Naive B cell (primary cell): ENCODE measurements at regions not wholly inside any gene's neighbourhood (a gene's known extent, or its start where the extent isn't known, plus 50 kb on each side); places are given as distances from the start of the nearest gene placed in this dataset.

Source experiments
- ATAC-seq, 2 donors: fragments of 150-1000 bp; cut with Tn5 transposase; 2 replicates each; pipeline ENCODE4 v1.10.0; 2021; ENCODE audit warnings: low read depth in 2 of 2, mild to moderate bottlenecking in 2 of 2, moderate library complexity in 2 of 2
- DNase-seq: peaks from one replicate; pipeline ENCODE4 v3.0.0; 2022
- H3K27ac Mint-ChIP-seq, 6 donors: one replicate each; pipeline ENCODE4 v1.8.0; 2020 to 2022; ENCODE audit warnings: mild to moderate bottlenecking in 6 of 6, mixed read lengths in 6 of 6, moderate library complexity in 5 of 6, inconsistent platforms in 2 of 6
- H3K27me3 Mint-ChIP-seq, 3 donors: one replicate each; pipeline ENCODE4 v1.8.0; 2021 to 2022; ENCODE audit warnings: mixed read lengths in 3 of 3, mild to moderate bottlenecking in 1 of 3
- H3K36me3 Mint-ChIP-seq, 2 donors: one replicate each; pipeline ENCODE4 v1.8.0; 2020 to 2022; ENCODE audit warnings: mixed read lengths in 2 of 2, inconsistent platforms in 1 of 2, mild to moderate bottlenecking in 1 of 2
- H3K4me1 Mint-ChIP-seq, 3 donors: one replicate each; pipeline ENCODE4 v1.8.0; 2020 to 2022; ENCODE audit warnings: mixed read lengths in 3 of 3, inconsistent platforms in 1 of 3, mild to moderate bottlenecking in 1 of 3, moderate library complexity in 1 of 3
- H3K4me3 Mint-ChIP-seq, 8 donors: one replicate each; pipeline ENCODE4 v1.8.0; 2020 to 2022; ENCODE audit warnings: mild to moderate bottlenecking in 8 of 8, mixed read lengths in 8 of 8, moderate library complexity in 8 of 8, inconsistent platforms in 2 of 8
- H3K9me3 Mint-ChIP-seq, 7 donors: one replicate each; pipeline ENCODE4 v1.8.0; 2020 to 2022; ENCODE audit warnings: mixed read lengths in 7 of 7, mild to moderate bottlenecking in 5 of 7, inconsistent platforms in 2 of 7, moderate library complexity in 1 of 7

GRCh38 chr6:11328613-11329247, 96.3 kb upstream of the NEDD9 start:
- no peaks in the 10 kb centered on the region for H3K27me3 Mint-ChIP-seq
- peaks cover 68 to 92% (median 84%) of the 10 kb centered on the region in 3 donors for H3K4me1 Mint-ChIP-seq
- no peak for DNase-seq
- peak overlapping the region in 5 of 6 donors; percentile 22 to 92 (median 73) for H3K27ac Mint-ChIP-seq
- ATAC-seq: no peak
- peaks cover 23 to 27% of the 10 kb centered on the region in 2 donors for H3K36me3 Mint-ChIP-seq
- H3K4me3 Mint-ChIP-seq: no peak overlapping the region
- H3K9me3 Mint-ChIP-seq: no peaks in the 10 kb centered on the region

- Mint-ChIP-seq H3K4me1 (peaks cover 66 to 92% (median 84%) of the 10 kb centered on the region in 3 donors), H3K4me3 (peak overlapping the region in 1 of 8 donors; percentile 50), H3K27me3 (no peaks in the 10 kb centered on the region), H3K36me3 (peaks cover 23 to 28% of the 10 kb centered on the region in 2 donors), H3K9me3 (no peaks in the 10 kb centered on the region), H3K27ac (peak overlapping the region in 5 of 6 donors; percentile 17 to 95 (median 62))
- ATAC-seq: no peak
- no peak for DNase-seq
Measured at GRCh38 chr6:11327961-11328360, 95.5 kb upstream of the NEDD9 start.

- H3K9me3 Mint-ChIP-seq: no peaks in the 10 kb centered on the region
- H3K27me3 Mint-ChIP-seq: no peaks in the 10 kb centered on the region
- H3K4me3 Mint-ChIP-seq: no peak overlapping the region
- no peak for ATAC-seq
- H3K36me3 Mint-ChIP-seq: peaks cover 14 to 19% of the 10 kb centered on the region in 2 donors
- DNase-seq: no peak
- H3K27ac Mint-ChIP-seq: peak overlapping the region in 2 of 6 donors; percentile 65 to 95
- H3K4me1 Mint-ChIP-seq: peaks cover 59 to 83% (median 77%) of the 10 kb centered on the region in 3 donors
Measured at GRCh38 chr6:11326116-11326515, 93.6 kb upstream of the NEDD9 start.

- Mint-ChIP-seq H3K4me1 (peaks cover 56 to 79% (median 71%) of the 10 kb centered on the region in 3 donors), H3K36me3 (peaks cover 21 to 25% of the 10 kb centered on the region in 2 donors), H3K27me3 (no peaks in the 10 kb centered on the region), H3K9me3 (no peaks in the 10 kb centered on the region), H3K4me3 (peak overlapping the region in 1 of 8 donors; percentile 0), H3K27ac (peak overlapping the region in 5 of 6 donors; percentile 44 to 89 (median 80))
- ATAC-seq: no peak
- no peak for DNase-seq
Measured at GRCh38 chr6:11324453-11325015, 92.1 kb upstream of the NEDD9 start.

- Mint-ChIP-seq H3K27ac (peak overlapping the region in 4 of 6 donors; percentile 44 to 93 (median 78)), H3K9me3 (no peaks in the 10 kb centered on the region), H3K4me3 (peak overlapping the region in 1 of 8 donors; percentile 0), H3K4me1 (peaks cover 57 to 79% (median 70%) of the 10 kb centered on the region in 3 donors), H3K36me3 (peaks cover 24 to 32% of the 10 kb centered on the region in 2 donors), H3K27me3 (no peaks in the 10 kb centered on the region)
- no peak for DNase-seq
- ATAC-seq: peak in 1 of 2 donors; percentile 40
Measured at GRCh38 chr6:11323666-11324452, 91.4 kb upstream of the NEDD9 start.

- ATAC-seq (no peak), DNase-seq (no peak)
- H3K4me1 Mint-ChIP-seq: peaks cover 54 to 76% (median 61%) of the 10 kb centered on the region in 3 donors
- peaks cover 32% of the 10 kb centered on the region in 2 donors for H3K36me3 Mint-ChIP-seq
- peak overlapping the region; percentile 34 to 93 (median 79) for H3K27ac Mint-ChIP-seq
- H3K9me3 Mint-ChIP-seq: no peaks in the 10 kb centered on the region
- H3K4me3 Mint-ChIP-seq: no peak overlapping the region
- no peaks in the 10 kb centered on the region for H3K27me3 Mint-ChIP-seq
Measured at GRCh38 chr6:11322252-11322885, 89.9 kb upstream of the NEDD9 start.

- no peaks in the 10 kb centered on the region for H3K27me3 Mint-ChIP-seq
- ATAC-seq (no peak), DNase-seq (no peak)
- no peaks in the 10 kb centered on the region for H3K9me3 Mint-ChIP-seq
- H3K4me3 Mint-ChIP-seq: no peak overlapping the region
- H3K4me1 Mint-ChIP-seq: peaks cover 49 to 76% (median 53%) of the 10 kb centered on the region in 3 donors
- peaks cover 37 to 44% of the 10 kb centered on the region in 2 donors for H3K36me3 Mint-ChIP-seq
- peak overlapping the region in 3 of 6 donors; percentile 61 to 65 (median 63) for H3K27ac Mint-ChIP-seq
Measured at GRCh38 chr6:11320914-11321597, 88.6 kb upstream of the NEDD9 start.

- Mint-ChIP-seq H3K27me3 (no peaks in the 10 kb centered on the region), H3K36me3 (peaks cover 38 to 41% of the 10 kb centered on the region in 2 donors), H3K4me1 (peaks cover 45 to 67% (median 49%) of the 10 kb centered on the region in 3 donors), H3K27ac (peak overlapping the region in 4 of 6 donors; percentile 18 to 89 (median 52)), H3K4me3 (no peak overlapping the region), H3K9me3 (no peaks in the 10 kb centered on the region)
- DNase-seq (no peak), ATAC-seq (no peak)
Measured at GRCh38 chr6:11318835-11319813, 86.7 kb upstream of the NEDD9 start.

- ATAC-seq (peak; percentile 59 to 86), DNase-seq (no peak)
- Mint-ChIP-seq H3K27ac (peak overlapping the region in 5 of 6 donors; percentile 12 to 78 (median 55)), H3K4me3 (no peak overlapping the region), H3K4me1 (peaks cover 40 to 61% (median 46%) of the 10 kb centered on the region in 3 donors), H3K27me3 (no peaks in the 10 kb centered on the region), H3K9me3 (peaks cover 0 to 4% (median 0%) of the 10 kb centered on the region in 7 donors), H3K36me3 (peaks cover 39 to 44% of the 10 kb centered on the region in 2 donors)
Measured at GRCh38 chr6:11317885-11318771, 85.7 kb upstream of the NEDD9 start.

GRCh38 chr6:11315743-11316437, 83.4 kb upstream of the NEDD9 start:
- H3K9me3 Mint-ChIP-seq: peaks cover 0 to 8% (median 0%) of the 10 kb centered on the region in 7 donors
- no peaks in the 10 kb centered on the region for H3K27me3 Mint-ChIP-seq
- ATAC-seq: no peak
- H3K4me1 Mint-ChIP-seq: peaks cover 48 to 68% (median 54%) of the 10 kb centered on the region in 3 donors
- no peak overlapping the region for H3K4me3 Mint-ChIP-seq
- DNase-seq: no peak
- H3K36me3 Mint-ChIP-seq: peaks cover 47 to 60% of the 10 kb centered on the region in 2 donors
- peak overlapping the region; percentile 26 to 75 (median 58) for H3K27ac Mint-ChIP-seq
